ENCODE measurements at regions not wholly inside any gene's neighbourhood (a gene's known extent, or its start where the extent isn't known, plus 50 kb on each side); places are given as distances from the start of the nearest gene placed in this dataset.

DNA sequence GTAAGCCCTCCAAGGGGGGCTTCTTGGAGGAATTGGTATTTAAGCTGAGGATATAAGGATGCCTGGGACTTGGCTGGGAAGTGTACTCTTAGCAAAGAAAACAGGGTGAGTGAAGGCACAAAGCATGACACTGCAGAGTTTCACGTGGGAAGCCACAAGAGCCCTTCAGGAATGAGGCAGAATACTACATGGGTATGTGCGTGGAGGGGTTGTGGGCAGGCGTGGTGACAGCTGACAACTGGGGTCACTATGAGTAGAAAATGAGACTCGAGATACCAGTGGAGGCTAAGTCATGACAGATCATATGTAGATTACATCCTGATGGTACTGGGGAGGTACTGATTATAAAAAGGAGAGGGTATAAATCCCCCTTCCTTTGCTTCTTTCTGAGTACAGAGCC lies 78.1 kb upstream of the XYLT1 start:
- no peak overlapping the region for H3K9ac ChIP-seq (ENCODE audit: insufficient read length, low read depth)
- H3K36me3 ChIP-seq (ENCODE audit: insufficient read depth, insufficient read length, low read length): no peaks in the 10 kb centered on the region
- TF ChIP-seq SUZ12 (IDR thresholded peaks at IDR 0.05; ENCODE audit: extremely low read depth, insufficient read depth, insufficient read length) (no peak), ZNF274 (IDR thresholded peaks at IDR 0.05; ENCODE audit: low read depth, low read length) (no peak), YY1 (IDR thresholded peaks at IDR 0.05; ENCODE audit: insufficient read depth, insufficient read length) (no peak)
- no peak overlapping the region for H3K4me3 ChIP-seq (ENCODE audit: insufficient read length, low read depth)
- no peak for DNase-seq (ENCODE audit: low read depth, low spot score)
- H3K27me3 ChIP-seq (ENCODE audit: insufficient read depth, insufficient read length): no peaks in the 10 kb centered on the region
- H3K4me1 ChIP-seq (ENCODE audit: insufficient read depth, insufficient read length): no peaks in the 10 kb centered on the region
- H3K9me3 ChIP-seq (ENCODE audit: insufficient read depth, low read length): peaks cover 8% of the 10 kb centered on the region; the same call in 1 of the 2 replicates

DNA sequence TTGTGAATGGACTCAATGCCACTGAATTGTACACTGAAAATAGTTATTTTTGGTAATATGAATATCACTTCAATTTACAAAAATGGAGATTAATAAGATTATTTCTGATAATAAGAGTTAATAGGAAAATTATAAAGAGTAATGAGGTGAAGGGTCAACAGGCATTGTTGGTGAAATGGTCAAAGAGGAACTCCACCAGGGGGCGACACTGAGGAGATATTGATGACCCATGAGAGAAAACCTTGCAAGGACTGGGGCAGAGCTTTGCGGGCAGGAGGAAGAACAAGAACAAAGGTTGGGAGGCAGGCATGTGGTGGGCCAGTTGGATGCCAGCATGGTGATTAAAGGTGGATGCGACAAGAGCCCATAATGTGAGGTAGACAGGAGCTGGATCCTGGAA lies 74.0 kb upstream of the XYLT1 start:
- Histone ChIP-seq H3K36me3 (ENCODE audit: insufficient read depth, insufficient read length, low read length) (no peaks in the 10 kb centered on the region), H3K9me3 (ENCODE audit: insufficient read depth, low read length) (peaks cover 8% of the 10 kb centered on the region; the same call in 1 of the 2 replicates), H3K4me3 (ENCODE audit: insufficient read length, low read depth) (no peak overlapping the region), H3K27me3 (ENCODE audit: insufficient read depth, insufficient read length) (no peaks in the 10 kb centered on the region), H3K9ac (ENCODE audit: insufficient read length, low read depth) (no peak overlapping the region), H3K4me1 (ENCODE audit: insufficient read depth, insufficient read length) (no peaks in the 10 kb centered on the region)
- peak; percentile 13 for DNase-seq (ENCODE audit: low read depth, low spot score)
- TF ChIP-seq ZNF274 (IDR thresholded peaks at IDR 0.05; ENCODE audit: low read depth, low read length): no peak
- no peak for TF ChIP-seq SUZ12 (IDR thresholded peaks at IDR 0.05; ENCODE audit: extremely low read depth, insufficient read depth, insufficient read length)
- TF ChIP-seq YY1 (IDR thresholded peaks at IDR 0.05; ENCODE audit: insufficient read depth, insufficient read length): no peak

- Histone ChIP-seq H3K9me3 (ENCODE audit: insufficient read depth, low read length) (peaks cover 8% of the 10 kb centered on the region; the same call in 1 of the 2 replicates), H3K27me3 (ENCODE audit: insufficient read depth, insufficient read length) (no peaks in the 10 kb centered on the region), H3K4me1 (ENCODE audit: insufficient read depth, insufficient read length) (no peaks in the 10 kb centered on the region), H3K9ac (ENCODE audit: insufficient read length, low read depth) (no peak overlapping the region), H3K4me3 (ENCODE audit: insufficient read length, low read depth) (no peak overlapping the region), H3K36me3 (ENCODE audit: insufficient read depth, insufficient read length, low read length) (no peaks in the 10 kb centered on the region)
- TF ChIP-seq ZNF274 (IDR thresholded peaks at IDR 0.05; ENCODE audit: low read depth, low read length): no peak
- no peak for TF ChIP-seq YY1 (IDR thresholded peaks at IDR 0.05; ENCODE audit: insufficient read depth, insufficient read length)
- no peak for TF ChIP-seq SUZ12 (IDR thresholded peaks at IDR 0.05; ENCODE audit: extremely low read depth, insufficient read depth, insufficient read length)
- no peak for DNase-seq (ENCODE audit: low read depth, low spot score)
Observed at GRCh38 chr16:17544304-17544703, 73.5 kb upstream of the XYLT1 start.

DNA sequence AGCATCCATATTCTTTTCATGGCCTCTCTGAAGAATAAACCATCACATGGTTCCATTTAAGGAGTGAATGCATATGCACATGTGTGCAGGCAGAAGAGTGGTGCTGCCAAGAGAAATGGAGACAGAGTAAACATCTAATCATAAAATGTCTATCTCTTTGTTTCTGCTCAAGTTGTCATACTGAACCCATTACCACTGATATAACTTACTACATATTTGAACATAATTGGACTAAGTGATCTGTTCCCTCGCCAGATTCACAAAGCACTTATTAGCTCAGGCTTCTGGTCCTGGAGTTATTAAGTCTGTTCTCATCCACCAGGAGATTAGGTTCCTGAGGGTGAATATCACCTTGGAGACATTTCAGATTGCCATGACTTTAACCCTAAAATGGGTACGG lies 72.3 kb upstream of the XYLT1 start:
- Histone ChIP-seq H3K9ac (ENCODE audit: insufficient read length, low read depth) (no peak overlapping the region), H3K9me3 (ENCODE audit: insufficient read depth, low read length) (peaks cover 8% of the 10 kb centered on the region; the same call in 1 of the 2 replicates), H3K4me3 (ENCODE audit: insufficient read length, low read depth) (no peak overlapping the region), H3K36me3 (ENCODE audit: insufficient read depth, insufficient read length, low read length) (no peaks in the 10 kb centered on the region), H3K4me1 (ENCODE audit: insufficient read depth, insufficient read length) (no peaks in the 10 kb centered on the region), H3K27me3 (ENCODE audit: insufficient read depth, insufficient read length) (no peaks in the 10 kb centered on the region)
- no peak for TF ChIP-seq ZNF274 (IDR thresholded peaks at IDR 0.05; ENCODE audit: low read depth, low read length)
- no peak for TF ChIP-seq YY1 (IDR thresholded peaks at IDR 0.05; ENCODE audit: insufficient read depth, insufficient read length)
- no peak for TF ChIP-seq SUZ12 (IDR thresholded peaks at IDR 0.05; ENCODE audit: extremely low read depth, insufficient read depth, insufficient read length)
- DNase-seq (ENCODE audit: low read depth, low spot score): no peak

GRCh38 chr16:17541324-17541723 lies 70.6 kb upstream of the XYLT1 start:
- no peaks in the 10 kb centered on the region for H3K36me3 ChIP-seq (ENCODE audit: insufficient read depth, insufficient read length, low read length)
- DNase-seq (ENCODE audit: low read depth, low spot score): no peak
- no peak for TF ChIP-seq ZNF274 (IDR thresholded peaks at IDR 0.05; ENCODE audit: low read depth, low read length)
- no peaks in the 10 kb centered on the region for H3K4me1 ChIP-seq (ENCODE audit: insufficient read depth, insufficient read length)
- H3K27me3 ChIP-seq (ENCODE audit: insufficient read depth, insufficient read length): no peaks in the 10 kb centered on the region
- no peak overlapping the region for H3K4me3 ChIP-seq (ENCODE audit: insufficient read length, low read depth)
- H3K9me3 ChIP-seq (ENCODE audit: insufficient read depth, low read length): peaks cover 8% of the 10 kb centered on the region; the same call in 1 of the 2 replicates
- no peak overlapping the region for H3K9ac ChIP-seq (ENCODE audit: insufficient read length, low read depth)

GRCh38 chr16:17538927-17539326 lies 68.2 kb upstream of the XYLT1 start:
- TF ChIP-seq SUZ12 (IDR thresholded peaks at IDR 0.05; ENCODE audit: extremely low read depth, insufficient read depth, insufficient read length) (no peak), YY1 (IDR thresholded peaks at IDR 0.05; ENCODE audit: insufficient read depth, insufficient read length) (no peak), ZNF274 (IDR thresholded peaks at IDR 0.05; ENCODE audit: low read depth, low read length) (no peak)
- no peak overlapping the region for H3K4me3 ChIP-seq (ENCODE audit: insufficient read length, low read depth)
- DNase-seq (ENCODE audit: low read depth, low spot score): no peak
- H3K4me1 ChIP-seq (ENCODE audit: insufficient read depth, insufficient read length): no peaks in the 10 kb centered on the region
- H3K9me3 ChIP-seq (ENCODE audit: insufficient read depth, low read length): no peaks in the 10 kb centered on the region
- no peaks in the 10 kb centered on the region for H3K27me3 ChIP-seq (ENCODE audit: insufficient read depth, insufficient read length)
- no peaks in the 10 kb centered on the region for H3K36me3 ChIP-seq (ENCODE audit: insufficient read depth, insufficient read length, low read length)
- H3K9ac ChIP-seq (ENCODE audit: insufficient read length, low read depth): no peak overlapping the region

GRCh38 chr16:17532338-17532995 lies 61.7 kb upstream of the XYLT1 start:
- no peak overlapping the region for H3K4me3 ChIP-seq (ENCODE audit: insufficient read length, low read depth)
- peaks cover 10% of the 10 kb centered on the region; the same call in 1 of the 2 replicates for H3K9me3 ChIP-seq (ENCODE audit: insufficient read depth, low read length)
- TF ChIP-seq ZNF274 (IDR thresholded peaks at IDR 0.05; ENCODE audit: low read depth, low read length): no peak
- no peak for TF ChIP-seq YY1 (IDR thresholded peaks at IDR 0.05; ENCODE audit: insufficient read depth, insufficient read length)
- no peak for TF ChIP-seq SUZ12 (IDR thresholded peaks at IDR 0.05; ENCODE audit: extremely low read depth, insufficient read depth, insufficient read length)
- H3K36me3 ChIP-seq (ENCODE audit: insufficient read depth, insufficient read length, low read length): no peaks in the 10 kb centered on the region
- H3K27me3 ChIP-seq (ENCODE audit: insufficient read depth, insufficient read length): no peaks in the 10 kb centered on the region
- no peaks in the 10 kb centered on the region for H3K4me1 ChIP-seq (ENCODE audit: insufficient read depth, insufficient read length)
- H3K9ac ChIP-seq (ENCODE audit: insufficient read length, low read depth): no peak overlapping the region
- DNase-seq (ENCODE audit: low read depth, low spot score): no peak
